ENCODE measurements at regions not wholly inside any gene's neighbourhood (a gene's known extent, or its start where the extent isn't known, plus 50 kb on each side); places are given as distances from the start of the nearest gene placed in this dataset.

DNA sequence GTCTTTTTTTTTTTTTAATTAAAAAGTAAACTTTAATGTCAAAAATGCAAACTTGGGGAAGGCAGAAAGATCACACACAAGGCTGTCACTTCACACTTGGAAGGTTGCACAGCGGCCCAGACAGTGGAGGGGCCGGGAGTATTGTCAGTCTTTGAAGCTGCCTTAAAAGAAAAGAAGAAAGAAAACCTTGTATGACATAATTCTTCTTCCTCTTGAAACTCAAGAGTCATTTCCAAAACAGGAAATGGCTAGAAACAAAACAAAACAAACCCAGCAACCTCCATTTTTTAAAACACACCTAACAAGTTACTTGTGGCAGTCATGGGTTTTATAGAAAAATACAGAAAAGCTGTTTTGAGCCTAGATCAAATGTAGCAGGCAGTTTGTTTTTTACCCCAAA is 68.1 kb upstream of the MAGI1 start:
- TF ChIP-seq EZH2 (IDR thresholded peaks at IDR 0.05; ENCODE audit: insufficient read depth, poor library complexity, severe bottlenecking) (no peak), EZH2phosphoT487 (IDR thresholded peaks at IDR 0.05; ENCODE audit: insufficient read depth, low read depth) (no peak)

All from GM23248 (cell line).